HG02642 (cell line): ENCODE measurements at regions not wholly inside any gene's neighbourhood (a gene's known extent, or its start where the extent isn't known, plus 50 kb on each side); places are given as distances from the start of the nearest gene placed in this dataset.
A peak's percentile ranks its signal among the peaks of the same experiment; 100 is the strongest.

Source experiments
- ATAC-seq: cut with Tn5 transposase; IDR thresholded peaks from one replicate; pipeline ENCODE4 v1.9.1; 2021; ENCODE audit warnings: mild to moderate bottlenecking; ENCODE audit not compliant: unreplicated experiment, poor library complexity

DNA sequence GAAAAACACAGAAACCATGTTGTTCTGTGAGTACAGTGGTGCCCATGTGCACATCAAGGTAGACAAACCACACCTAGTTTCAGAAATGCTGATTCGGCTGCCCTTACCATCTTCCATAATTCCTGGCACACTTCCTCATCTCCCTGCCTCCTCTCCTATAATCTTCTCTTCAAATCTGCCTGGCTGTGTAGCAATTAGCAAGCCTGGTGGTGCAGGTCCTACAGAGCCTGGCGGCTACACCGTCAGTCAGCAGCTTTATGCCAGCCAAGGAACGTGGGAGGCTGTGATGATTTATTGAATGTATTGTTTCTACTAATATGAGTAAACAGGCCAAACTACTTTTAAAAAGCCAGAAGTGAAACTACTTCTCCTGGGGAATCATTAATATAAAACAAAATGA is 106.8 kb downstream of the SEMA6D start:
- ATAC-seq = peak; percentile 67

DNA sequence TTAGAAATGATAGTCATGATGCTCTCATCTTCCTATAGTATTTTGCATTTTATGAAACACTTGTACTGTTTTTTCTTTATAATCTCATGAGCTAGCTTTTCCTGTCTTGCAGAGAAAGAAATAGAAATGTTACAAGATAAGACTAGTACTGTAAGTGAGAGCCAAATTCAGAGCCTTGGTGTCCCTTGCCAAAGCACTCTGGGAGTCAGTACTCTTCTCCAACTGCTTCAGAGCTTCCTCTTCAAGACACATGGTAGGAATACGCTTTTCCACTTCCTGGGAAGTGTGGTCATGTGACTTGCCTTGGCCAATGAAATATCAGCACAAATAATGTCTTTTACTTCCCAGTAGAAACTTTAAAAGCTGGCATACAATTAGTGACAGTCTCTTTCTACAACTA is 112.4 kb downstream of the SEMA6D start:
- no peak for ATAC-seq

DNA sequence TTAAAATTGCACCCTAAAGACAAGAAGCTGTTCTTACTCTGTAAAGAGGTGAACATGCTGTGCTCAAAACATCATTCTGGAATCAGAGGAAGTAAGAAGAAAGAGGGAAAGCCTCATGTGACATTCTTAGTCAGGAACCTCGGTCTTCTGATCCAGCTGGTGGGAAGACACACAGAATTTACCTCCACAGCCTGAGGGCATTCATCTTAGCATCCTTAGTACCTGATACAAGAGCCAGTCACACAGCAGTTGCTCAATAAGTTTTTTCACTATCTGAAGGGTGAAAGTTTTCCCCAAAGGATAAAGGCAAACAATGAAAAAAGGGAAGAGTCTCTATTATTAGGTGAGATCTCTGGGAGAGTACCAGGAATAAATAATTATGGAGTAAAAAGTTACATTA is 116.8 kb downstream of the SEMA6D start:
- ATAC-seq = no peak

GRCh38 chr15:47839233-47839825 is 122.0 kb downstream of the SEMA6D start:
- ATAC-seq = no peak

DNA sequence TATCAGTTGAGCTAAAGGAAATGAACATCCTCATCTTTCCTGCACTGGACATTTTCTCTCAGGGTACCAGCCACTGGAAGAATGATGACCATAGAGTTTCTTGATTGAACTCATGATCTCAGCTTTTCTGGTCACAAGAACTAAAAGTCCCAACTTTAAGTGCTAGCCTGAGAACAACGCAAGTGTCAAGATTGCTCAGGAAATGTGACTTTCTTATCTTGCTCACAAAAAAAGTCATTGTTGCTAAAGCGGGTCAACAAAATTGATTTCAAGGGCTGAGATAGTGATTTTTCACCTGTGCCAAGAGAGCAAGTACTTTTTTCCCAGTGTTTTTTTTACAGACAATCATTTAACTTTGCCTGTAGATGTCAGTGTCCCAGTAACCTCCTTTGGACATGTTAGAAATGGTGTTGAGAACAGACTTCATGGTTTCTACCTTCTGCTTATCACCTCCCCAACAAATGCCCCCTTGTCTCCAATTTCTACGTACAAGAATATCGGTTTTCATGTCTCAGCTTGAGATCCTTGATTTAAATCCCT is 125.9 kb downstream of the SEMA6D start:
- no peak for ATAC-seq

DNA sequence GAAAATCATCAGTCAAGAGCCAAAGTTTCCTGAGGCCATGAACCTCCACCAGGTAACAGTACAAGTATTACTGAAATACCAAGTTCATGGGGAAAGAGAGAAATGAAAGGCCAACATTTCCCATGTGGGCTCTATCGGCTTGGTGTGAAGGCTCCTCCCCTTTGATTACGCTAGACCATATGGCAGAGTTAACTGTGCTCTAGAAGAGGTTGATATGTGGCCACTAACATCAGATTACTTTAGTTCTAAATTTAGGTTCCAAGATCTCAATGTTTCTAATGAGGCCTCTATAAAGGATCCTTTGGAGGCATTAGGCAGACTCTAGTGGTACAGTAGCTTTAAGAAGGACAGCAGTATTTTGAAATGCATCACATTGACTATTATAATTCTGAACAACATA is 127.1 kb downstream of the SEMA6D start:
- no peak for ATAC-seq

GRCh38 chr15:47846128-47846868 is 129.0 kb downstream of the SEMA6D start:
- no peak for ATAC-seq

- ATAC-seq = no peak
Observed at GRCh38 chr15:47846876-47847275, 129.6 kb downstream of the SEMA6D start.

DNA sequence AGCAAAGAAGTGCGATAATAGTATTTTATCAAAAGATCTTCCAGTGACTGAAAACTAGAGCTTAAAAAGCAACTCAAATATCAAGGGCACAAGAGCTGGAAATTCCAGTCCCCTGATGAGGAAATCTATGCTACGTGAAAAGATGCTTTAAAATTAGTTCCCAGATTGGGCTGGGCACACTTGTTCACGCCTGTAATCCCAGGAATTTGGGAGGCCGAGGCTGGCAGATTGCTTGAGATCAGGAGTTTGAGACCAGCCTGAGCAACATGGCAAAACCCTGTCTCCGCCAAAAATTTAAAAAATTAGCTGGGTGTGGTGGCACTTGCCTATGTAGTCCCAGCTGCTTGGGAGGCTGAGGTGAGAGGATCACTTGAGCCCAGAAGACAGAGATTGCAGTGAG is 138.8 kb downstream of the SEMA6D start:
- no peak for ATAC-seq

- no peak for ATAC-seq
Observed at GRCh38 chr15:47857014-47857775, 139.9 kb downstream of the SEMA6D start.

GRCh38 chr15:47857776-47858167 is 140.5 kb downstream of the SEMA6D start:
- no peak for ATAC-seq

- ATAC-seq = no peak
Observed at GRCh38 chr15:47861111-47861903, 144.0 kb downstream of the SEMA6D start.

GRCh38 chr15:47862402-47862801 is 145.1 kb downstream of the SEMA6D start:
- ATAC-seq = peak; percentile 85

- ATAC-seq = no peak
Observed at GRCh38 chr15:47866446-47866845, 149.1 kb downstream of the SEMA6D start.

DNA sequence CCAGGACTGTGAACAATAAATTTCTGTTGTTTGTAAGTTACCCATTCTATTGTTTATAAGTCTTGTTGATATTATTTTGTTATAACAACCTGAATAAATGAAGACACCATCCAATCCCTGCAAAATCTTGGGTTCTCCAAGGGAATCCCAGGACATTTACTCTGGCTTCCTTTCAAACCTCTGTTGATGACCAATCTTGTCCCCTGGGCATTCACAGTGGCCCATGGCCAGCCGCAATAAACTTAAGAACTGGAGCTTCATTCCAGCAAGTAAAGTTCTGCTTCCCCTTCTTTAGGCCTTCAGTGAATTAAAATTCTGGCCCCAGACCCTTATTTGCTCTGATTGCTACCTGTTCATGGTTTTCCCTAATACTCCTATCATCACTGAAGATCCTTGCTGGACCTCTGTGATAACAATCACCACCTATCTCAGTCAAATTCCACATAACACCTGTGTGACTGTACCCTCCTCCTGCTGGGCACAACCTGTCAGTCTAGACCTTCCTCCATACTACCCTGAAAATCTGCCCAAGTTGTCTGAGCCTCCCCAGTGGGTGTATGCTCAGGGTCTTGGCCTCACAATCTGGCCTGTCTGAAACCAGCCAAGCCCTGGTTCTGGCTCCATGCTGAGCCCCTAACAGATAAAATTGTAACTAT is 153.1 kb downstream of the SEMA6D start:
- no peak for ATAC-seq

DNA sequence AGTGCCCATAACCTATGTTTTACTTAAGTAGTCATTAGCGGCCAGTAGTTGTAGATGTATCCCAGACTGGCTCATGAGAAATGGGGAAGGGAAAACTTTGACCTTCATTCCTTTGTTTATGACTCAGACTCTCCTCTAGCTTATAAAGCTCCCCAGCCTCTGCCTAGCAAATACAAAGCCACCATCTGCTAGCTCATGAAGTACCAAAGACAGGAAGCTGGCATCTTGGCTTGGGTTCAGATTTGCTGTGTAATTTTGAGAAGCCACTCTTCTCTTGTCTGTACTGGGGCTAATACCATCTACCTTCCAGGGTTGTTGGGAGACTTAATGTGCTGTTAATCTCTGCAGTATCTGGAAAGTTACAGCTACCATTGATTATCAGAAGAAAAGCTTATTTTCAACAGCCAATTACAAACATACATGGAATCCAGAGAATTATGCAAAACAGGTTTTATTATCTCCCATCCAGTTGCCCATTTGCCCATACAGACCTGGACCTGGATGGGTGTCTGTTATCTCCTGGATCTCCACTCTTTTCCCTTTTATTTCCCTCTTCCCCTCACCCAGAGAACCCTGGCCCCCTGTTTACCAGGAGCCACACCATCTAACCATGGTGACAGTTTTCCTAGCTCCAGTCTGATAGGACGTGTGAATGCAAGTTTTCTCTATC is 153.8 kb downstream of the SEMA6D start:
- no peak for ATAC-seq

DNA sequence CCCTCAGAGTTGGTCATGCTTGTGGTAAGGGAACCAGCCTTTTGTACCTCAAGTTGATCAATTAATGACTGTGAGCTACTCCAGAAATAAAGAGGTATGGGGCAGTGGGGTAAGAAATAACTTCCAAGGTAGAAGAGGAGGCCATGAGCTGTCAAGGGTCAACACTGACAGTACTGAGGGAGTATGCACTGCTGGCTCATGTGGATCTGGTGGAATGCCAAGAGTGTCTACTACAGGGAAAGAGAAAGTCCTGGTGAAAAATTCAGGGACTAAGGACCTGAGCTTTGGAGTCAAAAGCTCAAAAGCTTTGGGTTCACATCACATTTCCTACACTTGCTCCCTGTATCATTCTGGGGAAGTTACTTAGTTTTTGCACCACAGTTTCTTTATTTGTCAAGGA is 154.9 kb downstream of the SEMA6D start:
- no peak for ATAC-seq

- no peak for ATAC-seq
Observed at GRCh38 chr15:47872869-47873432, 155.6 kb downstream of the SEMA6D start.

- no peak for ATAC-seq
Observed at GRCh38 chr15:47876986-47877385, 159.7 kb downstream of the SEMA6D start.
